GM20000 (cell line): ENCODE measurements at regions not wholly inside any gene's neighbourhood (a gene's known extent, or its start where the extent isn't known, plus 50 kb on each side); places are given as distances from the start of the nearest gene placed in this dataset.

Experiments
- DNase-seq: peaks from one replicate; pipeline ENCODE4 v3.0.0; 2012; ENCODE audit warnings: low spot score
- TF ChIP-seq, protein P1 (sequence below): IDR thresholded peaks from 2 replicates; pipeline ENCODE4 v1.5.1; 2012; ENCODE audit warnings: mild to moderate bottlenecking, control low read depth; ENCODE audit errors: extremely low read depth, missing control alignments

DNA sequence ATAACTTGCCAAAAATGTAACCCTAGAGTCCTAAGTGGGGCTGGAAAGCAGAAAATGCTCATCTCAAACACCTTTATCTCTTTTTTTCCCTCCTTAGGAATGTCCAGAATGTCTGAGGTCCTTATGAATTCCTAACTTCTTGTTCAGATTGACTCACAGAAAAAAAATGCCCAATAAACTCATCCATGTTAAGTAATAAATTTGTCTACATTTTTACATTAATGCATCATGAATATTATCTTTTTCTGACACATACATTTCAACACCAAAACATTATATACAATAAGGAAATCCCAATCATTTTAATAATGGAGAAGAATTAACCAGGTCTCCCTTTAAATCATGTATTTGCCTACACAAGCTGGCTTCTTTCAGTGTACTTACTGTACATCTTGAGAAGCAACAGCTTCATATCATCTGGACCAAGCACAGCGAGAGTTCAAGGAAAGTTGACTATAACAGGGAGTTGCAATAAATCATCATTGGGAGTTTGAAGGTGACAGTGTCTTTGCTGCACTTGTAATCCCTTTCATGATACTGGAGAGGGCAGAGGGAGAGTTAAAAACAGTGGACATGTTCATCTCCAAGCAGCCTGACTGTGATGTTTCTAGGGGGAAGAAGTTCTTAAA is 565.2 kb downstream of the LTN1 start:
- TF ChIP-seq, protein P1, sequence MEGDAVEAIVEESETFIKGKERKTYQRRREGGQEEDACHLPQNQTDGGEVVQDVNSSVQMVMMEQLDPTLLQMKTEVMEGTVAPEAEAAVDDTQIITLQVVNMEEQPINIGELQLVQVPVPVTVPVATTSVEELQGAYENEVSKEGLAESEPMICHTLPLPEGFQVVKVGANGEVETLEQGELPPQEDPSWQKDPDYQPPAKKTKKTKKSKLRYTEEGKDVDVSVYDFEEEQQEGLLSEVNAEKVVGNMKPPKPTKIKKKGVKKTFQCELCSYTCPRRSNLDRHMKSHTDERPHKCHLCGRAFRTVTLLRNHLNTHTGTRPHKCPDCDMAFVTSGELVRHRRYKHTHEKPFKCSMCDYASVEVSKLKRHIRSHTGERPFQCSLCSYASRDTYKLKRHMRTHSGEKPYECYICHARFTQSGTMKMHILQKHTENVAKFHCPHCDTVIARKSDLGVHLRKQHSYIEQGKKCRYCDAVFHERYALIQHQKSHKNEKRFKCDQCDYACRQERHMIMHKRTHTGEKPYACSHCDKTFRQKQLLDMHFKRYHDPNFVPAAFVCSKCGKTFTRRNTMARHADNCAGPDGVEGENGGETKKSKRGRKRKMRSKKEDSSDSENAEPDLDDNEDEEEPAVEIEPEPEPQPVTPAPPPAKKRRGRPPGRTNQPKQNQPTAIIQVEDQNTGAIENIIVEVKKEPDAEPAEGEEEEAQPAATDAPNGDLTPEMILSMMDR, result no peak
- DNase-seq, result no peak

DNA sequence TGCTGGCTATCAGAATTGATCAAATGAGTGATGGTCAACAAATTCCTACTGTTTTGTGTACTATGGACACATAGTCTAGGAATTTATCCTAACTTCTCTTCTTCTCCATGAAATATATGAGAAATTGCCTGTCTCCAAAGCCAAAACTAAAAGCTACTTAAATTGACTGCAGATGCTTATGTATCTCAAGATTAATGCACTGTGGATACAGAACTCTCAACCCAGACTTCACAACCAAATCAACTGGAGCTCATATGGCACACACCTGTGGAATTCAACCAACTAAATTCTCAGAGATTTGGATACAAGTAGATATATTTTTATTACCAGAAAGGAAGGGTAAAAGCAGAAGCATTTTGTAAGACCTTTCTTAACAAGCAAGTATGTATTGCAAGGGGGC is 566.1 kb downstream of the LTN1 start:
- DNase-seq, result no peak
- TF ChIP-seq, protein P1, result no peak

DNA sequence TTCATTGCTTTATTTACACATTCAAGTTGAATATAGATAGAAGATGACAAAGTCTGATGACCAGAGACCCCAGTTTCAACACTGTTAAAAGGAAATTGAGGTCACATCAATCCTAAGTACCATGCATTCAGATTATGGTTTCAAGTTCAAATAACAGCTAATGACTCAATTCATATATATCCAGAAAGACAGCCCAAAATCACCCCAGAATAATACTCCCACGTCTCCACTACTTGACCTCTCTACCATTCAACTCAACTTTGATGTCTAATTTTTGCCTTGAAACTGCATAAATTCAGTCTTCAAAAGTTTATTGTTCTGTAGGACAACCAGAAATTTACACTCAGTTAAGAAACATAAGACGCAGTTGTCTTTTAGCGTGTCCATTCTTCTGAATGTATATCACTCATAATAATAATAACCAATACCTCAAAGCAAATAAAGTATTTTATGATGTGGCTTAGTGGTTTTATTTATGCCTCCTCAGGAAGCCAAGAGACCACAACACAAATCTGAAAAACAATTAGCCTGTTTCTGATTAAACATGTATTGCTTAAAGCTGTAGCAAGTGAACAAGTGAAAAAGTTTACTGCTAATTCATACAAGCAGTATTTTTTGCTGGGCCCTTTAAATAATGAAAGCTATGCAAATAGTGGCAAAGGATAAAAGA is 569.0 kb downstream of the LTN1 start:
- DNase-seq, result no peak
- TF ChIP-seq, protein P1, result no peak

DNA sequence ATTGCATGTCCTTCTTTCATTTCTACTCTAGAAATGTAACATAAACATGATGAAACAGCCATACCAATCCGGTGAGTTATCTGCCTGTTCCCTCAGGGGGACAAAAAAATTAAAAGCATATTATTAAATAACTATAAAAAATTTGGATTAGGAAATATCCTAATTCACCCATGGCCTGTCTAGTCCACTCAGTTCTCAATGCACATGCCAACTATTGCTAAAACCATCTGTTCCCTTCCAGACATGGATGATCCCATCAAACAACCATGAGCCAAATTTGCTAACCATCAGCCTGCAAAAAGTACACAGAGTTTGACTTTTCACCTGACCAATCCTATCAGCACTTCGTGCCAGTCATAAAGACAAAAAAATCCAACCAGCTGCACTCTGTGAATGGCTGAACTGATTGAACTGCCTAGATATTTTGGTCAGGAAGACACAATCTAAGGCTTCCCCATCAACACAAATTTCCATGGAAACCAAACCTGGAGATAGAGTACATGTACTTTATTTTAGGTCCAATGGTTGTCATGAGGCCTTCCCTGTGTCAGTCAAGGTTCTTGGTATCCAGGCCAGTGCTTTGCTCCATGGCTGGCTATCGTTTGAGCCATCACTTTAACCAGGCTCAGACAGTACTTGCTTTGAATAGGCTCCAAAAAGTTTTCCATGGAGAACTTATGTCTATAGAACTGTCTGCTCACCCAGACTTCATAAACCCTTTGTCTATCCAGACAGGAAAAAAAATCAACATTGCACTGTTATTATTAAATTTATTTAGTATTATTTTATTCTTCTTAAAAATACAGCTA is 570.8 kb downstream of the LTN1 start:
- TF ChIP-seq, protein P1, result no peak
- no peak for DNase-seq

DNA sequence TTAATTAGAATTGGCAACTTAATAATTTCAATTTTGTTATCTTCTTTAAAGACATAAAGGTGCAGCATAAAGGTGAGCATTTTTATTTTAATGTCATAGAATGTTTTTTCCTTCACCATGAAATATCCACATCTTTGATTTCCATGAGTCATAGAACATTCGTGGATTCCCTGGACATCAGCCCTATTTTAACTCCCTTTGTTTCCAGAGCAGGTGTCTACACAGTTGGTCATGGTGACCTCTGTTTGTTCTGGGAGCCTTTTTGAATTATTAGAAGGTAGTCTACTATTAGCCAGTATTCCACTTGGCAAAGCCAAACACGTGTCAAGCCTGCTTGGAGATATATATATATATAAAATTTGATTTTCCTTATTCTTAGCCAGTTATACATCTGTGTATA is 572.9 kb downstream of the LTN1 start:
- TF ChIP-seq, protein P1, result no peak
- DNase-seq, result no peak

DNA sequence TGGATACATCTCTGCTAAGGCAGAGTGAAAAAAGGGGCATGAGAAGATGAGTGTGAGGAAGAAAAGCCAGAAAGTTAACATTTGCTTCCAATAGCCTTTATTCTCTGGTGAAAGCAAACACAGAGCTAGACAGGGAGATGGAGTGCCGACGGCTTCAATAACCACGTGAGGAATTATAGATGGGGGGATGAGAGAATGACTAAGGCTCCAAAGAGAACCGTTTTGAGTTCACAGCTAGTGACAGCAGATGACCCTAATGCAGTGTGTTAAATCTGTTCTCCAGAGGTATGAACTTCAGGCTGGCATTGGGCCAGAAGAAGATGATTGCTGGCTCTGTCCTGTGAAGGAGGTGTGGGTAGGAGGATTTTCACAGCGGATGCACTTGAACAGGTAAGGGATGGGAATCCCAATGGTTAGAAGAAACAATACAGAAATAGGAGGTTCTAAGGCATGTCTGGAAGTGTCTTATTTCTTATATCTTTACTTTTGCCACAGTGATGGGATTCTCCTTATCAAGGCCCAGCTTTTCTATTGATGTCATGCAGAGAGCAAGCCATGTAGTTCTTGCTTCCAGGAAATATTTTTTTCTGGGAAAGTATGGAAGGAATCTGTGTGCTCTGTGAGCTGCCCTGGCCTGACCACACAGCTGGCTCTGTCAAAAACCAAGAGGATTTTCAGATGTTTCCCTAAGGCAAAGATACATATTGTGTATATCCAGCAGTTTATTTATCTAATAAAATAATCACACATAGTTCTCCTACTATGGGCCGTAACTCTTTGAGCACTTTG is 573.8 kb downstream of the LTN1 start:
- TF ChIP-seq, protein P1, result no peak
- no peak for DNase-seq
